ENCODE measurements at regions not wholly inside any gene's neighbourhood (a gene's known extent, or its start where the extent isn't known, plus 50 kb on each side); places are given as distances from the start of the nearest gene placed in this dataset.

DNA sequence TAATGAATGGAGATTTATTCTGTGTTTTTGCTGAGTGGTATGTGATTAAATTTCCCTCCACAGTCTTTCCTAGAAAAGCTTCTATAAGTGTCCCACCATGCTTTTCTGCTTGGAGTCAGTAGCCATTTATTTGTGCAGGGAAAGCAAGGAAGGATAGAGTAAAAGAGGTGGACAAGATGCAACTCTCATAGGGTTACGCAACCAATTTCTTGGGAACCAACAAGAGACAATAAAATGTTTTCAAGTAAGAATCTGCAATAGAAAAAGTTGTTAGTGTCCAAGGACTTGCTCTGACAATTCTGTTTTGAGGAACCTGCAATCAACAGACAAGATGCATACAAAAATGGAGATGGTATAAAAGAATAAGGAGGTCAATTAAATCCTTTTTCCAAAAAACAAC, 153.8 kb upstream of the MITF start:
- TF ChIP-seq POLR2AphosphoS5 (IDR thresholded peaks at IDR 0.05; ENCODE audit: low read depth, low read length) (no peak), POLR2A (IDR thresholded peaks at IDR 0.05; ENCODE audit: low read depth, low read length) (no peak), TAF1 (IDR thresholded peaks at IDR 0.05; ENCODE audit: borderline replicate concordance, low read depth, low read length) (no peak)

Measured in GM12892 (cell line).